ENCODE measurements at regions not wholly inside any gene's neighbourhood (a gene's known extent, or its start where the extent isn't known, plus 50 kb on each side); places are given as distances from the start of the nearest gene placed in this dataset.

DNA sequence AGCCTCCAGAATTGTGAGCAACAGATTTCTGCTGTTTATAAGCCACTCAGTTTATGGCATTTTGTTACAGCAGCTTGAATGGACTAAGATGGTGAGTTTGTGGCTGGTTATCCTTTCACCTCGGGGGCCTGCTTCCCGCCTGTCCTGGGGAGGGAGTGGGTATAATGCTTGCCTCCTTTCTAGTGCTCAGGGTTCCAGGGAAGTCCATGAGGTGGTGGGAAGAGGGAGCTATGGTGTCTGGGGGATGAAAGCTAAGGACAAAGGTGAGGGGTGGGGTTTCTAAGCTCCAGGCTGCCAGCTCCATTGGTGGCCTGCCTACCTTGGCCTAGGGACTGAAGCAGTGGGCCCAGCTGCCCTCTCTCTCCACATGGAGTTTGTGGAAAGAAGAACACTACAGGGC, 50.2 kb upstream of the SDK2 start:
- DNase-seq, result no peak

- no peak for DNase-seq
Measured at GRCh38 chr17:73695035-73695738, 50.9 kb upstream of the SDK2 start.

DNA sequence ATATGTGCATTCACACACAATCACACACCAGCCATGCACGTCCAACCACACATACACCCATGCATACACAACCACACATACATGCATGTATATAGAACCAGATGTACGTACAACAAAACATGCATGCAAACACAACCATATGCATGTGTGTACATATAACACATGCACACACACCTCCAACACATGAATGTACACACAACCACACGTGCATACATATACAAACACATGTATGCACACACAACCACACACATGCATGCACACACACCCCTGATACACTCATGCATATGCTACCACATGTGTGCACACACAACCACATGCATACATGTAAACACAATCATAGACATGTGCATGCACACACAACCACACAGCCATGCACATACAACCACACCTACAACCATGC, 52.0 kb upstream of the SDK2 start:
- no peak for DNase-seq

DNA sequence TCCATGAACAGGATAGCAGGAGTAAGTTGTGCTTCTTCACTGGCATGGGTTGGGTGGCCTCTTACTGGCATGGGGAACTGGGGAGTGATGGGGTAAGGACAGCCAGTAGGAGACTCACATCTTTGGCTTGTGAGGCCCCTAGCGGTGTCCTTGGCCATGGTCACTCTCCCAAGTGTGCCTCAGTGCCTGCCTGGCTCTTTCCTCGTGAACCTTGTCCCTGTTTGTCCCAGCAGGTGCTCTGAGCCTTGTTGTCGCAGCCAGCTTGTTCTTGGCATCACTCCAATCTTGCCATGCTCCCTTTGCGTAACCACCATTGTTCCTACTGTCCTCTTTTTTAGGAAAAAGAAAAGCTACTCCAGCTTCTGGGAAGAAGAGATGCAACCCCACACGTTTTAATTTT, 53.6 kb upstream of the SDK2 start:
- DNase-seq, result no peak

DNA sequence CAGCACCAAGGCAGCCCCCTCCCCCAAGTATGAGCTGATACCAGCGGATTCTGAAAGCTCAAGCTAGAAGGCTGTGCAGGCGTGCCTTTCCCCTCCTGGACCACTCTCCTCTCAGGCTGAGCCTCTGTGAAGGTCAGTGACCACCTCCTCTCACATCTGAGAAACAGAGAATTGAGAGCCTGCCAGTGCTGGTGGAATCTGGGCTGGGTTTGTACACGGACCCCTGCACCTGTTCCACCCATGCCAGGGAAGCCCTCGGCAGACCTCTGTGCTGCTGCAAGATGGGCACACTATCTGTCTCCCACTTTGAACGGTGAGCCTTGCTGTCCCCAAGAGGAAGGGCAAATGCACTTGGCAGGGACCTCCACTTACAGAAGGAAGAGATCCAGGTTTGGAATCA, 54.7 kb upstream of the SDK2 start:
- DNase-seq, result no peak

- no peak for DNase-seq
Measured at GRCh38 chr17:73701701-73702100, 57.5 kb upstream of the SDK2 start.

DNA sequence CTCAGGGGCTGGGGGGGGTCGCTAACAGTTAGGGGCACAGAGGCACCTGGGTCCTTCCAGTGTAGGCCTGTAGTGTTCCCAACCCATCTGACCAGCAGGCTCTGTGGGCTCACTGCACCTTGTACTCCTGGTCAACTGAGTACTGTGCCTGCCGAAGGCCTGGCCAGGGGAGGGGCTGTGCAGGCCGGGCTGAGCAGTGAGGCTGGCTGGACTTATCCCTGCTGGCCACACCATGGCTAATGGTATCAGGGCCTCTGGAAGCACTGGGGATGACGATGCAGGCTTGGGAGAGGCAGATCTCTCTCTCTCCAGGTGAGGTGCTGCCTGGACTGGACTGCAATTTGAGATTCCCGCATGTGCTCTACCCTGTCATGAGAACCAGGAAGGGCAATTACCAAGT, 58.9 kb upstream of the SDK2 start:
- no peak for DNase-seq

GRCh38 chr17:73703917-73704316, 59.7 kb upstream of the SDK2 start:
- no peak for DNase-seq

GRCh38 chr17:73705594-73705993, 61.3 kb upstream of the SDK2 start:
- peak; percentile 19 for DNase-seq

DNA sequence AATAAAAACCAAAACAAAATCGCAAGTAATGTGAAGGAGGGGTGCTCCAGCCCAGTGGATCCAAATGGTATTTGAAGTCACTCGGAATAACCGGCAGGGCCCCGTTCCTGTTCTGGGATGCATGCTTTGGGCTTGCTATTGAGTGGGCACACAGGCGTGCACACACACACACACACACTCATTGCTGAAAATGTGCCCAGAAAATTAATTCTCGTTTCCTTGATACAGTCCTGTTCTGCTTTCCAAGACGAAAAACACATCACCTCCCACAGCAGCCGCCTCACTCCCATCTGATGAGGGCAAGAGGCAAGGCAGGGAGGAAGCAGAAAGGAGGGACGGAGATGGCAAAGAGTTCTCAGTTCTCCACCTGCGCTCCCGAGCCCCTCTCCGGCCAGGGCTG, 62.2 kb upstream of the SDK2 start:
- DNase-seq, result no peak

DNA sequence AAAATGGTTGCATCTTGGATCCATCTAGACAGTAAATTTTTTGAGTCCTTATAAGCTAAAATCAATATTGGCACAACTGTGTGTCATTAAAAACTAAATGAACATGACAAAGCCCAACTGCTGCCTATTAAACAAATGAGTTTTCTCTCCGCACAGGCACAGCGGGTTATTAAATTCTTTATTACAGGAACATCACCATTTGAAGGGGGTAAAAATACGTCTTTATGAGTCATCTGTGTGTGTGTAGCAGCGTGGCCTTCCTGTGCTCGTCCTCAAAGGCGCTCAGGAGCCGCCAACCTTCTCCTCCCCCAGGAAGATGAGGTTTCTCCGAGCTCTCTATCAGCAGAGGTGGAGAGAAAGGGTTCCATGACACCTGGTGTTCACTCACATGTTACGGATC, 62.6 kb upstream of the SDK2 start:
- no peak for DNase-seq

DNA sequence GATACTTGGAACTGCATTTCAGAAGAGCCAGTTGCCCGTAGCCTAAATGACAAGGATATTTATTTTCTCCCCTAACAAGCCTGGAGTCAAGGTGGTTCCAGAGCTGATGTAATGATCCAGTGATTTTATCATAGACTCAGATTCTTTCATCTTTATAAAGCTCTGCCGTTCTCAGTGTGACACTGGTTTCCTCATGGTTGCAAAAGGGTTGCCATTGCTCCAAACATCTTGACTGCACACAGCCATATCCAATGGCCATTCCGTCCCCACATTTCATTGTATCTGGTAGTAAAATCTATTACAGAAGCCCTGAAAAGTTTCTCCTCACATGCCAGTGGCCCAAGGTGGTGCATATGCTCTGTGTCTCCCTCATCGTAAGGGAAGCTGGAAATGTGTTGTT, 63.1 kb upstream of the SDK2 start:
- no peak for DNase-seq

DNA sequence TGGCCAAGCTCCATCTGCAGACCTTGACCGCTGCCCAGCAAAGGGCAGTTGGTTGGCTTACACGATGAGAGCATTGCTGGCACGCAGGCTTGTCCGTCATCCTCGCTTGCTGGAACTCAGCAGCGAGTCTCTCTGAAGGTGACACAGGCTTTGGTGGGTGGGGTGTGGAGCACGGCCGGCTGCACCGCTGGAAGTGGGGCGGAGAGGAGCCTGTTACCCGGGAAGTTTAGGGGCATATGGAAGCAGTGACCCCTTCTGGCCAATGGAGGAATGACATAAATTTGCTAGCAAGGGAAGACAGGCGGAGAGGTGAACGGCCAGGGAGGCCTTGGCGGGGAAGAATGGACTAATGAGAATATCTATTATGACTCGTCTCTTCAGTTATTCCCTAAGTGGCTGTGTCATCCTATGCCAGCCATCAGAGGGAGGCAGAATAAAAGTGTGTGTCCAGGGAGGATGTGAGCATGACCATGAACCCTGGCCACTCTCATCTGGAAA, 65.9 kb upstream of the SDK2 start:
- peak; percentile 25 for DNase-seq

DNA sequence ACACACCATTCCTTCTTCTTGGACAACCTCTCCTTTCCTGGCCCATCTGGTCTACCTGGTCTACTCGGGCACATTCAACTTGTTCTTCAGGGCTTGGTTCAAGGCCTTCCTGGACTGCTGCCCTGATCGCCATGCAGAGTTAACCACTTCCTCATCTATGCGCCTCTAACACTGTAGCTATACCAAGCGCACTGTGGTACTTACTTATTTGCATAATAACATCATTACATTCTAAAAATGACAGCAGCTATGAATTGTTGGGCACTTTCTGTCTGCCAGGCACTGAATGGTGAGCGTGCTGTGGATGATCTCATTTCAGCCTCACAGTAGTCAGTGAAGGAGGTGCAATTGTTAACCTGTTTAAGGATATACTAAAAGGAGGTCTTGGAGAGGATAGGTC, 66.9 kb upstream of the SDK2 start:
- no peak for DNase-seq

GRCh38 chr17:73711916-73712315, 67.7 kb upstream of the SDK2 start:
- no peak for DNase-seq

- DNase-seq, result no peak
Measured at GRCh38 chr17:73713136-73713535, 68.9 kb upstream of the SDK2 start.

- no peak for DNase-seq
Measured at GRCh38 chr17:73715769-73716168, 71.5 kb upstream of the SDK2 start.

DNA sequence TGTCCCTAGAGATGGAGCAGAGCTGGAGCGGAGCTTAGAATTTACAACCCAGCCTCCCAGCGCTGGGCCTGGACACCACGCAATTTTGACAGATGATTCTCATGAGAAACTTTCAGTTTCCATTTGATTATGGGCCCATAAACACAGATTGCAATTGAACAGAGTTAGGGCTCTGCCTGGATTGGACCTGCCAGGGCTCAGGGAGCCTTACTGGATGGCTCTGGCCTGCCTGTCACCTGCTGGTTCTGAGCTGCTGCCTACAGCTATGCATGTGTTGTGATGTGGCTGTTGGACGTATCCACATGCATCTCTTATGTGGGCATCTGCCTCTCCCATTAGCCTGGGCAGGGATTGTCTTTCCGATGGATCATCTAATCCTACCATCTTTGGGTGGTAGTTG, 73.4 kb upstream of the SDK2 start:
- DNase-seq, result no peak

DNA sequence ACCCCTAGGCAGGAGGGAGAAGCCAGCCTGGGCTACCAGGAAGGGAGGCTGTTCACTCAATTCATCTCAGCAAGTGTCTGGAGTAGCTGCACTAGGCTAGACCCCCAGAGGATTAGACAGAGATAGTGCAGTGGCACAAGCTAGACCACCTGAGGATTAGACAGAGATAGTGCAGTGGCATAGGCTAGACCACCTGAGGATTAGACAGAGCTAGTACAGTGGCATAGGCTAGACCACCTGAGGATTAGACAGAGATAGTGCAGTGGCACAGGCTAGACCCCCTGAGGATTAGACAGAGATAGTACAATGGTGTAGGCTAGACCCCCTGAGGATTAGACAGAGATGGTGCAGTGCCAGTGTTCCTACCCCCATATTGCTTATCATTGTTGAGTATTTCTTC, 74.1 kb upstream of the SDK2 start:
- no peak for DNase-seq

- DNase-seq, result peak; percentile 22
Measured at GRCh38 chr17:73718912-73719311, 74.7 kb upstream of the SDK2 start.

- DNase-seq, result peak; percentile 74
Measured at GRCh38 chr17:73719588-73720071, 75.4 kb upstream of the SDK2 start.

DNA sequence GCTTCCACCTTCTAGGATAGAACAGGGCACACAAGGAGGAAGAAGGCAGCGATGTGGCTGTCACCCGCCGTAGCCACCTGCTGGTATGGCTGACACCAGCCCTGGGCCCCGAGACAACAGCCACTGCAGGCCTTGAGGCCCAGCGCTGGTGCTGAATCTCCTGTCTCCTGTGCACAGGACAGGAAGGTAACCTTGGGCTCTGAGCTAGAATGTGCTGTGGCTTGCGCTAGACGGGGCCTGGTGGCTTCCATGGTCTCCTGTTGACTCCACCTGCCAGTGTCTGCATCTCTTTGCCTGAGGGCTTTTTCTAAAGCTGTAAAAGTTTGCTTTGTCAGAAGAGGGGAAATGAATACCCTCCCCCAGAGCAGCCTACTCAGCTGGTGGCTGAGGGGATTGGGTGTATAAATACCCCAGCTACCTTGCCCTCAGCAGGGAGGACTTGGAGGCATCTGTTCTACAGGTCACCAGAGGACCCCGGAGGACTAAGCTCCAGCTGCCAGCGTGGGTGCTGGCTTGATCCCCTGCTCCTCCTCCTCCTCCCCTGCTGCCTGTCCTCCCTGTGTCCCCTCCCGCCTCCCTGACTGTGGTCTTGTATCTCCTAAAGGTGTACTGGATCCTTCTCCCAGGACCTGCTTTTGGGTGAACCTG, 76.1 kb upstream of the SDK2 start:
- DNase-seq, result no peak

- DNase-seq, result no peak
Measured at GRCh38 chr17:73722165-73722564, 77.9 kb upstream of the SDK2 start.

GRCh38 chr17:73723317-73723716, 79.1 kb upstream of the SDK2 start:
- DNase-seq, result no peak

DNA sequence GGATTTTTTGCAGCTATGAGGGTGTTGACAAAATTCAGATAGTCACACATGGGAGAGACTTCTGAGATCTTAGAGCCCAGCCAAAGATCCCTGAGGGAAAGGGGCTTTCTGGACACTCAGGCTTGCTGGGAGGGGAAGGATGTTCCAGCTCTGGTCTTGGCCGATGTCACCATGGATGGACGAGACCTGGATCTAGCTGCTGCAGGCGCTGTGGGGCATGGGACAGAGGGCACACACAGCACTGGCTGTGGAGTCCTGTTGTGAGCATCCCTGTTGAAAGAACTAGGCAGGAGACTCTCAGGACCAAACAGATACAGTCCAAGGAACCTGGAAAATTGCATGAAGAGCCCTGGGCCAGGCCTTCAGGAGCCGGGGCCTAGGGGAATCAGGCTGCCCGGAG, 80.1 kb upstream of the SDK2 start:
- DNase-seq, result no peak

Measured in NCI-H187 treated with DMSO at 0.1 percent for 48 hours (cell line).